Central memory CD4-positive, alpha-beta T cell (primary cell): ENCODE measurements at regions not wholly inside any gene's neighbourhood (a gene's known extent, or its start where the extent isn't known, plus 50 kb on each side); places are given as distances from the start of the nearest gene placed in this dataset.

Experiments used
- DNase-seq: peaks from one replicate; pipeline ENCODE4 v3.0.0; 2022

DNA sequence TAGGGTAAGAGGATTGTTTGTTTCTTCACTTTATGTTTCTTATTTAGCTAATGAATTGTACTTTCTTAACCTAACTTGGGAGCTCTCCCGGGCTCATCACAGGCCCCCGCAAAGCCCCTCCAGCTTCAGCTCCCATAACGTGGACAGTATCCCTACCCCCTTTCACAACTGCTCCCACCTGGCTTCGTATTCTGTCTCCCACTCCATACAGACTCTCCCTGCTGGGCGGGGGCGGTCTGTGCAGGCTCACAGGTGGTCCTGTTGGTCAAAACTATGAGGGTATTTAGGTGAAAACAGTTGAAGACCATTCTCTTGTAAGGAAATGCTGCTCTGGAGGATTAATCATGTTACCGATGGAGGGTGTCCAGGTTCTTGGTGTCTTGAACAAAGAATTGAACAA, 805.3 kb downstream of the SEMA5A start:
- DNase-seq, result no peak

DNA sequence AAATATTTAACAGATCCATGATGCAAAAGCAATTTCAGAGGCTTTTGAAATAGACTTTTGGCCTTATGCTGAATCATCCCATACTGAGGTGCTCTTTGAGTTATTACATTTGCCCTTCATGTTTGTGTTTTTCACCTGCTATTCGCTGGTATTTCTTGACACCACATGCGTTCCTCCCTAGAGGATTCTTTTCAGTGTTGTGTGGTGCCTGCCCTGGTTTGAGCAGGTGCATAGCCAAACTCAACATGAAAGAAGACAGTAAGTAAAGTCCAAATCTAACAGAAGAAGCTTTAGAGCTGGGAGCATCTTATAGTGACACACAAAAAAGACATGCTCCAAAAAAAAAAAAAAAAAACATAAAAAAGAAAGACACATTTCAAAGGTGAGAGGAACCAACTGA, 796.3 kb downstream of the SEMA5A start:
- DNase-seq, result no peak

DNA sequence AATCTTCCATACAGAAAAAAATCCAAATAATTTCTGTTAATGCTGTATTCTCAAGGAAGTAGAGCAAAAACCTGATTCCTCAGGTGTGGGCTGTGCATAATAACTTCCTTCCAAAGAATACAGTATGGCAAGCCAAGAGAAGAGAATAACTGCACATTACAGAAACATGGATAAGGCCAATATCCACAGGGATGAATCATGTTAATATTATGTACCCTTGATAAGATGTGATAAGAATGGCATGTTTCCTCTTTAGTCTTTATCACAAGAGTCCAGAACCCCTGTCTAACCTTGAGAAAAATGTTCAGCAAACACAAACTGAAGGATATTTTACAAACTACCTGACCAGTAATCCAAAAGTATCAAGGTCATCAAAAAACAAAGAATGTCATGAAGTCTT, 795.8 kb downstream of the SEMA5A start:
- no peak for DNase-seq

DNA sequence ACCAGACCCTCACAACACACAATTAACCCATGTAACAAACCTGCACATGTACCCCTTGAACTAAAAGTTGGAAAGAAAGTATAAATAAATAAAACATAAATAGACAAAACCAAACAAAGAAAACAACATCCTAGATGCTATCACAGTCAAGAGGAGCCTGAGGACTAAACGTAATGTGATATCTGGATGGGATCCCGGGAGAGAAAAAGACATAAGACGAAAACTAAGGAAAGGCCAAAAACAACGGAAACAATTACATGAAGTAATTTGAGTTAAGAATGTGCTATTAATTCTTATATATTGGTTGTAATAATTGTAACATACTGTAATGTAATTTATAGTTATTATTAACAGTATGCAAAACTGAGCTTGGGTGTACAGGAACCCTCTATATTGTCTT, 793.9 kb downstream of the SEMA5A start:
- no peak for DNase-seq

DNA sequence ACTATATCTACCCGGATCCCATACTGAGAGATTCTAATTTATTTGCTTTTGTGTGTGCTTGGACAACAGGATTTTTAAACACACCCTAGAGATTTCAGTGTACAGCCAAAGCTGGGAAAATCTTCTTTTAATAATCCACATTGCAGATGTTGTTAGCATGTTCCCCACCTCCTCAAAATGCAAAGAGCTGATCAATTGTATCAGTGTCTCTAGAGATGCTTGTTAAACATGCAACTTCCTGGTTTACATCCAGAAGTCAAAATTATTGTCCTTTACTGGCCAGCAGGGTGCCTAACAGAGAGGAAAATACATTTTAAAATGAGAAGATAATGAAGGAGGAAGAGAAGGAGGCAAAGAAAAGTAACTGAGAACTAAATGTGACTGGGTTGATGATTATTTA, 793.3 kb downstream of the SEMA5A start:
- DNase-seq, result no peak

DNA sequence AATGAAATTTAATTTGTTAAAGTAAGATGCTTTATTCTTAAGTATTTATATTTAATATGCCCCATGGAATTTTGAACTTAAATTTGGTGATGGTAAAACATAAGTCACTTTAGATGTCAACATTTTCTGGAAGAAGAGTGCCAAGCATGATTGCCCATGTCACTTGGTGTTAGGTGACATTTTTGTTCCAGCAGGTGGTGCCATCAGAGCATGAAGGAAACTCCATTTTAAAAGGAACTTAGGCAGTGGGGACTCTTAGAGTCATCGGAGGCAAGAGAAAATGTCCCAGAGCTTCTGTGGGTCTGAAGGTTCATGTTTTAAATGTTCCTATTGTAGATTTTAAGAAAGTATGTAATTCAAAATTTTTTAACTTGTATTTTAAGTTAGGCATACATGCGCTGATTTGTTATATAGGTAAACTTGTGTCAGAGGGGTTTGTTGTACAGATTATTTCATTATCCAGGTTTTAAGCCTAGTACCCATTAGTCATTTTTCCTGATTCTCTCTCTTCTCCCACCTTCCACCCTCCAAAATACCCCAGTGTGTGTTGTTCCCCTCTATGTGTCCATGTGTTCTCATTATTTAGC, 789.3 kb downstream of the SEMA5A start:
- DNase-seq, result no peak

DNA sequence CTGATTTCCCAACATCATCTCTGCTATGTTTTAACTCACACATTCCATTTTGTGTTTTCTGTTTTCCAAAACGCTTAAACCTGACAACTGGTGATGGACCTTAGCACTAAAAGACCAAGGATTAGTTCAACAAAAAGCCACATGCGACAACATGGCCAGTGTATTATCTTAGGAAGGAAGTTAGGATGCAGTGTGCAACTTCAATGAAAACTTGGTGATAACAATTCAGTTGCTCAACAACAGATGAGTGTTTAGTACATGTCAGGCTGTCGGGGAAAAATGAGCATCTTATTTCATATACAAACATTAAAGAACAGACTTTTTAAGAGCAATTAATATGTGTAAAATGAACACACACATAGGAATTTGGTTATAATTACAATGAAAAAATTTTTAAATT, 780.0 kb downstream of the SEMA5A start:
- no peak for DNase-seq

DNA sequence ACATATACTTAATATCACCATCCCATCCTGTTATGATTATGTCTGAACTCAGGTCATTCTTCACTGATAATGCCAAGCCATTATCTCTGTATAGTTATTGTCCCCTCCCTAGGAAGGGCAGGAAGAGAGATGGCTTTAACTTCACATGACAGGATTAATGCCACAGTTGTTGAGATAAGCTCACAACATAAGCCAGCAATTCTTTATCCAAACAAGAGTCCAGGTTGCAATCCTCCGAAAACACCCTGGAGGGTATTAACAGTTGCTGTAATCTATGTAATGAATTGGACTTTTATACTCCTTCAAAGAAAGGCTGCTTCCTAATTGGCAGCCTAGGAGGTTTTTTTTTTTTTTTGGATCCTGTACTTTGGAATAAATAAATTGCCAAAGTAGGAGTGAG, 779.4 kb downstream of the SEMA5A start:
- no peak for DNase-seq

DNA sequence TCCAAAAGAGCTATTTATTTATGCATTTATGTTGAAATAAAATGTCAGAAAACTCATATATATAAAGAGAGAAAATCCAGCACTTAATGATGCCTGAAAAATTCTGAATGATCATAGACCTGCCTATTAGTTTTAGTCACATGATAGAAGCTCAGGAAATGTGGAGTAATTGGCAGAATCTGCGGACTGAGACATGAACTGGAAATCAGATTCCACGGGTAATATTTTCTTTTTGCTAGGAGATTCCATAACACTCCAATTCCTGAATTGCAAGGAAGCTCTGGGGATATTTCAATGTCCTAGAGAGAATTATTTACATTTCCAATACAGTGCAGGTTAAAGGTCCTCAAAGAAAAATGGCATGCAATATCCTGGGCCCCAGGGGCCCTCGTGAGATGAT, 778.8 kb downstream of the SEMA5A start:
- no peak for DNase-seq

DNA sequence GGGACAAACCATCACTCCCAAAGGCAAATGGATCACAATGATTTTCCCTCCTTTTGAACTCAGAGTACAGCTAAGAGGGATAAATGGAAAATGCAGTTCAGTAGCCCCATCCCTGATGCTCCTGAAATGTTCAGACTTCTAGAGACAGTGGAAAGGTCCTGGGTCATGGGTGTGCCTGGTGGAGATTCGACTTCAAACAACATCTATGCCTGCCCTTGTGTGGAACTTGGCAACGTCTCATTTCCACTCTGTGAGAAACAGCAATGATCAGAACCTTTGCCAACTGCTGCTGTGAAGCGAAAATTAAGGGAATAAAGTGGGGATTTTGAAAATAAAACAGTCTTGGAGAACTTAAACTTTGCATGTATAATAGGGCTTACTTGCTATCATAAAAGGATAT, 778.1 kb downstream of the SEMA5A start:
- DNase-seq, result no peak

DNA sequence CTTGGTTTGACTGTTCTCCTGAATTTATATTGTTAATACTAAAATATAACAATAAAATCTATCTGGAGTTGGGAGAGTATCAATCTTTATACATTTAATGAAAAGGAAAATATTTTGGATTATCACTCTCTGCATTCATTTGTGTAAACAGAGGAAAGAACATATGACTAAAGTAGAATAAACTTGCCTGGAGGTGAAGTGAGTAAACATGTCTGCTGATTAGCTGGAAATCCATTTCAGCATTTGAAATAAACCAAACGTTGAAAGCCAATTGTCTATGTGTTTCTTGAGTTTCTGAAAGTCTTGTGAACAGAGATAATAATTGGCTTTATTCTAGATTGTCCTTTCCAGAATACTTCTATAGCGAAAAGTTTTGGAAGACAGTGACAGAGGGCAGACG, 776.2 kb downstream of the SEMA5A start:
- DNase-seq, result no peak

DNA sequence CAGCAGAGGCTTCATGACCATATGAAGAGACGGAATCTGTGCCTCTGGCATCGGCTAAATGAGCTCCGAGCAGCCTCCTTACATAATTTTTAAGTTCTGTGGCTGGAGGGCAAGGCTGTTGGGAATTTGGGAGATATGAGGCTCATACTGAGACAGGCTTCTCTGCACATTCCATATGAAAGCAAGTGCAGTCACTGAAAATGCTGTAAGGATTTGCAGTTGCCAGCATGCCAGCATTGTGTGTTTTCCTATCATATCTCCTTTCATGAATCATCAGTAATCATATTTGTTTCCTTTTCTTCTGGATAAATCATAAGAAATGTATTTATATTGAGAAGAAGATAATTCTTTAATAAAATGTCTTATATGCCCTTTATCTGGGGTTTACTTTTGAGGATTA, 775.4 kb downstream of the SEMA5A start:
- no peak for DNase-seq

DNA sequence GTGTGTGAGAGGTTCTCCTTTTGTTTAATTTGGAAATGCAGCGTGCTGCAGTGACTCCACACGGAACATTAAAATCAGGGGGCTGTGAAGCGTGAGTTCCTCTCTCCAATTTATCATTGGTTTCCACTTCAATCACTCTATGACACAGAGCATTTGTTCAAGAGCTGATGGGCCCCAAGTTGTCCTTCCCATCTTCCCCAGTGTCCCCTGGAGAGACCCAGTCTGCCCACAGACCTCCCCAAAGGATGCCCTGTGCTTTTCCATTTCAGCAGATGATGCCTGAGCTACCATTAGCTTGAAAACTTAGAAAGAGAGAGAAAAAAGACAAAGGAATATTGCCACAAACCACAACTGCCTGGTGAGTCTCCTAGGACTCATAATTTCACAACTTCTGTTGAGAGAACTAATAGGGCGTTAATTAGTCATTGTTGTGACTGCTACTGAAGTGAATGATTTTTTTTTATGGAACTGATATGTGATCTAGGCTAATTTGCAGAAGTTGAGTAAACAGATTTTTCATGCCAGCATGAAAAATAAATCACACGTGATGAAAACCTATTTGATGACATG, 772.7 kb downstream of the SEMA5A start:
- DNase-seq, result no peak

DNA sequence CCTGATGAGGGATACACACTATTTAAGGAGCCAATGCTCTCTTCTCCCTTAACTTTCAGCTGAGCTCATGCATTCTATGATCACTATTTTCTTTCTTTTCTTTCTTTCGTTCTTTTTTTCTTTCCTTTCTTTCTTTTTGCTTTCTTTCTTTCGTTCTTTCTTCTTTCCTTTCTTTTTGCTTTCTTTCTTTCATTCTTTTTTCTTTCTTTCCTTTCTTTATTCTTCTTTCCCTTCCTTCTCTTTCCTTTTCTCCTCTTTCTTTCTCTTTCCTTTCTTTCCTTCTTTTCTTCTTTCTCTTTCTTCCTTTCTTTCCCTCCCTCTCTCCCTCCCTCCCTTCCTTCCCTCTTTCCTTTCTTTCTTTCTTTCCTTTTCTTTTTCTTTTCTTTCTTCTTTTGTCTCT, 761.2 kb downstream of the SEMA5A start:
- DNase-seq, result no peak

DNA sequence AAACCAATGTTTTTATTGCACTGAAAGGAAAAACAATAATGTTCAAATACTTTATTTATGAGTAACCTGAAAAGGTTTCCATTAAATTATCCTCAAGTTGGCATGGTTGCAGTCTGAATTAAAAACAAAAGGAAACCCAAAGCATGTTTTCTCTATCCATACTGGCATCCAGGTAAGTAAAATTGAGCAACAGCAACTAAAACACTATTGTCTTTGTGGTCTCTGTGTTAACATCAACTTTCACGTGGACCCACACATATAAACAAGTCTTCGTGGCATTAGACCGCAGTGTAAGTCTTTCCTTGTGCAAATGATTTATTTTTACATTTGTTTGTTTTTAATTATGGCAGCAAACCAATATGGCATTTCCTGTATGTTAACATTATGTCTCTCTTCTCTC, 757.6 kb downstream of the SEMA5A start:
- no peak for DNase-seq

DNA sequence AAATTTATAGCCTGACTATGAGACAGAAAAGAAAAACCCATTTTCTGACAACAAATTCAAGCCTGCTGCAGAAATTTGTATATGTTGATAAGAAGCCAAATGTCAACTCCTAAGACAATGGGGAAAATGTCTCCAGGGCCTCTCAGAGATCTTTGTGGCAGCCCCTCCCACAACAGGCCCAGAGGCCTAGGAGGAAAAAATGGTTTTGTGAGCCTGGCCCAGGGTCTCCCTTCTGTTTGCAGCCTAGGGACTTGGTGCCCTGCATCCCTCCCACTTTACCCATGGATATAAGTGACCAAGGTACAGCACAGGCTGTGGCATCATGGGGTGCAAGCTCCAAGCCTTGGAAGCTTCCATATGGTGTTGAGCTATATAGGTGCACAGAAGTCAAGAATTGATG, 740.2 kb downstream of the SEMA5A start:
- no peak for DNase-seq

DNA sequence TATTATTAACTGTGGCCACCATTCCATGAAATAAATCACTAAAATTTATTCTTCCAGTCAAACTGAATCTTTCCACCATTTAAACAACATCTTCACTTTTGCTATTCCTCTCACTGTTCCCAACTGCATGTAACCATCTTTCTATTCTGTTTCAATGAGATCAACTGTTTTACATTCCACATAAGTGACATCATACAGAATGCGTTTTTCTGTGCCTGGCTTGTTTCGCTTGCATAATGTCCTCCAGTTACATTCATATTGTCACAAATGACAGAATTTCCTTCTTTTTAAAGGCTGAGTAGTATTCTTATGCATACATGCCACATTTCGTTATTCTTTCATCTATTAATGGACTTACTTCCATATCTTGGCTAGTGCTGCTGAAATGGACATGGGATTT, 738.2 kb downstream of the SEMA5A start:
- no peak for DNase-seq

DNA sequence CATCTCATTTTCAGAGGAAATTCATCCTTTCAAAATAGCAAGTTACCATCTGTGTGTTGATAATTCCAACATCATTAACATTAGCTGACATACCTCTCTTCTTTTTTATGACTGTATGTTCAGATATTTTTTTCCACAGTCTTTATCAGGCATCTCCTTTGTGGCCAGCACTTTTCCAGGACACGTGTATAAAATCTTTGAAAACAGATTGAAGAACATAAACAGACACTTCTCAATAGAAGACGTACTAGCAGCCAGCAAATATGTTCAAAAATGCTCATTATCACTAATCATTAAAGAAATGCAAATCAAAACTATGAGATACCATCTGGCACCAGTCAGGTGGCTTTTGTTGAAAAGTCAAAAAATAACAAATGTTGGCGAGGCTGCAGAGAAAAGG, 734.3 kb downstream of the SEMA5A start:
- no peak for DNase-seq

DNA sequence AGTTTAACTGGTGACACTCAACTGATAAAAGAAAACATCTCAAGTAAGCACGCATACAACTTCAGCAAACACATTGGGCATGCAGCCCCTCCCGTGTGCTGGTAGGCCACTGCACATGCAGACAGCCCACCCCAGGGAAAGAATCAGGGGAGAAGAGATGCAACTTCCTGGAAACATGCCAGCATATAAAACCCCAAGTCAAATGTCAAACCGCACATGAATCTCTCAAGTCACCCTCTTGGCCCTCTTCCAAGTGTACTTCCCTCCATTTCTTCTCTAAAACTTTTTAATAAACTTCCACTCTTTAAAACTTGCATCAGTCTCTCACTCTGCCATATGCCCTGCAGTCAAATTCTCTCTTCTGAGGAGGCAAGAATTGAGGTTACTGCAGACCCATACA, 732.7 kb downstream of the SEMA5A start:
- DNase-seq, result no peak

DNA sequence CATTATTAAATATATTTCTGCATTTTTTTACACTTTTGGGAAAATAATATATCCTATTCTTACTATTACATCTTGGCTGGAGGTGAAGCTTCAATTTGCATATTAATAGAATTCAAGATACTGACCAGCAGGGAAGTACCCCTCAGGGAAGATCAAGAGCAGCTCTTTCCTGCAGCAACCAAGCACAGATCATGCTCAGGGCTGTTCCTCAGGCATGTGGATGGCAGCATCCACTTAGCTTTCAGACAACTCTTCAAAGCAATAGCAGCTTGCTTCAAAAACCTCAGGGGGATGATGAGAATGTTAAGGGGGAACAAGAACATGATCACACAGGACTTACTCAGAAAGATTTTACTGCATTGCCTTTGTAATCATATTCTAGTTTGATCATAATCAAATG, 731.8 kb downstream of the SEMA5A start:
- no peak for DNase-seq

DNA sequence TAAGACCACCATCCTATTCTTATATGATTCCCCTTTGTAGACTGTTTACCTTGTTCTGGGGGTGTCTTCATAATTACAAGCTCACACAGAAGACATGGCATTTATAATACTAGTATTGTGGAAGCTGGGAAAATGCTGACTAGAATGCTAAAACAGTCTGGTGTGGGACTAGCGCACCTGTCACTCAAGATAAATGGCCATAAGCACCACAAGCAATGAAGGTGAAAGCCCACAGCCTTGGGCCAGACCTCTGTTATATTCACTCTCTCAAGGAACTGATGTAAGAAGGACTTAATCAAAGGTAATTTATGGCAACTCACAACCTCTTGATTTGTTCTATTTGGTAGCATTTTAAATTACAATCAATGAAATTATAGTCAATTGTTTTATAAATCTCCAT, 721.5 kb downstream of the SEMA5A start:
- no peak for DNase-seq

DNA sequence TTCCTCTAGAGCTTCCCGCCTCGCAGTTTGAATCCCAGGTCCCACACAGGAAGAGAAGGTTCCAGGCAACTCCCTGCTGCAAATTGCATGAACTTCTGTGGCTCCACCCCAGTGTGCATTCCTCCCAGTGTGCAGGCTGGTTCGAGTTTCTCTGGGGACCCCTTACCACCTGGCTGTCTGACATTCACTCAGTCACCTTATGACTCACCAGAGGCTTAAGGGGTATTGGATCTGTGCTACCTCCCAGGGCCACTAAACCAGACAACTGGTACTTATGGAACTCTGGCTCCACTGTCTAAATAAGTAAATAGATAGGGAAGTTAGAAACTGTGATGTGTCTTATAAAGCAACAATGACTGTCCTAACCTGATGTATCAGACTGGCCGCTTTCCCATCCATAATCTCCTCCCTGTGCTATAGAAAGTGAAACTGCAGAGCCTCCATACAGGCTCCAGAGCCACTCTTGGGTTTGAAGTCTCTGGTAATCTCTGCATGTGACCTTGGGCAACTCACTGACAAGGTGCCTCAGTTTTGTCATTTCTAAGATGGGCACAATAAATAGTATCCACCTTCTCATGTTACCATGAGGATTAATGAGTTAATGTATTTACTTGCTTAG, 720.6 kb downstream of the SEMA5A start:
- DNase-seq, result no peak

DNA sequence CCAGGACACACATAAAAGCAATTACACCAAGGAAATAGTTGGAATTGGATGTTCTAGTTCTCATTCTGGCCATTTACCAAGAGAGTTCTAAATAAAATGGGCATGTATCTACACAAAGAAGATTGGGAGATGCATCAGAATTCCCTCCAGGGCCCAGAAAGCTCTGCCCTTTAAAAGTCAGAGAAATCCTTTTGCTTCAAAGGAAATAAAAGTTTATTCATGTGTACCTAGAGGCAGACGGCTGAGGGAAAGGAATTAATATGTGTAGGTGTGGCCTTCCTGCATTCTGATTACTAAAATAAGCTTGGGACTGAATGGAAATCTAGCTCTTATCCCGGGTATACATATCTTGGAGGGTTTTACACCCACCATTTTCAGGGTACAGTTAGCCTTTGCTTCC, 719.4 kb downstream of the SEMA5A start:
- no peak for DNase-seq

DNA sequence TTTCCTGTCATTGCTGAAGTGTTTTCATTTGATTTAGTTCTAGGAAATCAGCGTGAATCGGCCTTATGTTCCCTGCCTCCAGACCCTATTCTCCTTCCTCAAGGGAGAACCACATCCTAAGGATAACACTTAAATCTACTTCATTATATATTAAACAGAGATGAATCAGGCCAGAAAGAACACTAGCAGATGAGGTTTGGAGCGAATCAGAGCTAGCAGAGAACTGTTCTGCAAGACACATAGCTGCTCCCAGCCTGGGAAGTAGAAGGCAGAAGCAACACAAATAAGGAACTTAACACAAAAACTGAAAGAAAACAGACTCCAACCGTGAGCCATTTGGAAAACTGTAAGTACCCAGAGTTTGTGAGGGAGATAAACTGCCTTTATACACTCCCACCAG, 718.2 kb downstream of the SEMA5A start:
- no peak for DNase-seq
